ENCODE measurements at regions not wholly inside any gene's neighbourhood (a gene's known extent, or its start where the extent isn't known, plus 50 kb on each side); places are given as distances from the start of the nearest gene placed in this dataset.

DNA sequence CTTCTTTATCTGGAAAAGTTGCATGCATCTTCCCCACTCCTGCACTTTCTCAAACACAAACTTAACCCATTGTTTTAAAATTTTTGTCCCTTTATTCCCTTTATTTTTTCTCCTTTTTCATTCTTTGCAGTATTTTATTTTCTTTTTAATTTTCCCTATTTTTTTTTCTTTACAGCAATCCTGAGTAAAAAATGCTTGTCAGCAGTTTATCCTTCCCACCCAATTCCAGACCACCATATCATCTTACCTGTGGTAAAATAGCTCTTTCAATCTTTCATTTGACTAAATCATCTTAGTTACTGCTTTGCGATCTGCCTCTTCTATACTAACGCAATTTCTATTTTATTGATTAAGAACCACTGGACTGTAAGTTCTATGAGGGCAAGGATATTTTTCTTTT lies 450.5 kb downstream of the KLHL4 start:
- TF ChIP-seq ZFYVE20 (CRISPR knock-in tag; IDR thresholded peaks at IDR 0.05; ENCODE audit: borderline replicate concordance, low read depth) (no peak), EZH2 (conservative IDR thresholded peaks at IDR 0.05; ENCODE audit: low read depth, low read length) (no peak), ZZZ3 (CRISPR knock-in tag; IDR thresholded peaks at IDR 0.05; ENCODE audit: borderline replicate concordance) (no peak), NFYC (CRISPR knock-in tag; IDR thresholded peaks at IDR 0.05) (no peak), STAT5B (CRISPR knock-in tag; IDR thresholded peaks at IDR 0.05) (no peak)
- TF ChIP-seq, protein P1, sequence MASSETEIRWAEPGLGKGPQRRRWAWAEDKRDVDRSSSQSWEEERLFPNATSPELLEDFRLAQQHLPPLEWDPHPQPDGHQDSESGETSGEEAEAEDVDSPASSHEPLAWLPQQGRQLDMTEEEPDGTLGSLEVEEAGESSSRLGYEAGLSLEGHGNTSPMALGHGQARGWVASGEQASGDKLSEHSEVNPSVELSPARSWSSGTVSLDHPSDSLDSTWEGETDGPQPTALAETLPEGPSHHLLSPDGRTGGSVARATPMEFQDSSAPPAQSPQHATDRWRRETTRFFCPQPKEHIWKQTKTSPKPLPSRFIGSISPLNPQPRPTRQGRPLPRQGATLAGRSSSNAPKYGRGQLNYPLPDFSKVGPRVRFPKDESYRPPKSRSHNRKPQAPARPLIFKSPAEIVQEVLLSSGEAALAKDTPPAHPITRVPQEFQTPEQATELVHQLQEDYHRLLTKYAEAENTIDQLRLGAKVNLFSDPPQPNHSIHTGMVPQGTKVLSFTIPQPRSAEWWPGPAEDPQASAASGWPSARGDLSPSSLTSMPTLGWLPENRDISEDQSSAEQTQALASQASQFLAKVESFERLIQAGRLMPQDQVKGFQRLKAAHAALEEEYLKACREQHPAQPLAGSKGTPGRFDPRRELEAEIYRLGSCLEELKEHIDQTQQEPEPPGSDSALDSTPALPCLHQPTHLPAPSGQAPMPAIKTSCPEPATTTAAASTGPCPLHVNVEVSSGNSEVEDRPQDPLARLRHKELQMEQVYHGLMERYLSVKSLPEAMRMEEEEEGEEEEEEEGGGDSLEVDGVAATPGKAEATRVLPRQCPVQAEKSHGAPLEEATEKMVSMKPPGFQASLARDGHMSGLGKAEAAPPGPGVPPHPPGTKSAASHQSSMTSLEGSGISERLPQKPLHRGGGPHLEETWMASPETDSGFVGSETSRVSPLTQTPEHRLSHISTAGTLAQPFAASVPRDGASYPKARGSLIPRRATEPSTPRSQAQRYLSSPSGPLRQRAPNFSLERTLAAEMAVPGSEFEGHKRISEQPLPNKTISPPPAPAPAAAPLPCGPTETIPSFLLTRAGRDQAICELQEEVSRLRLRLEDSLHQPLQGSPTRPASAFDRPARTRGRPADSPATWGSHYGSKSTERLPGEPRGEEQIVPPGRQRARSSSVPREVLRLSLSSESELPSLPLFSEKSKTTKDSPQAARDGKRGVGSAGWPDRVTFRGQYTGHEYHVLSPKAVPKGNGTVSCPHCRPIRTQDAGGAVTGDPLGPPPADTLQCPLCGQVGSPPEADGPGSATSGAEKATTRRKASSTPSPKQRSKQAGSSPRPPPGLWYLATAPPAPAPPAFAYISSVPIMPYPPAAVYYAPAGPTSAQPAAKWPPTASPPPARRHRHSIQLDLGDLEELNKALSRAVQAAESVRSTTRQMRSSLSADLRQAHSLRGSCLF (CRISPR knock-in tag; IDR thresholded peaks at IDR 0.05; ENCODE audit: borderline replicate concordance), result no peak
- TF ChIP-seq, protein P2, sequence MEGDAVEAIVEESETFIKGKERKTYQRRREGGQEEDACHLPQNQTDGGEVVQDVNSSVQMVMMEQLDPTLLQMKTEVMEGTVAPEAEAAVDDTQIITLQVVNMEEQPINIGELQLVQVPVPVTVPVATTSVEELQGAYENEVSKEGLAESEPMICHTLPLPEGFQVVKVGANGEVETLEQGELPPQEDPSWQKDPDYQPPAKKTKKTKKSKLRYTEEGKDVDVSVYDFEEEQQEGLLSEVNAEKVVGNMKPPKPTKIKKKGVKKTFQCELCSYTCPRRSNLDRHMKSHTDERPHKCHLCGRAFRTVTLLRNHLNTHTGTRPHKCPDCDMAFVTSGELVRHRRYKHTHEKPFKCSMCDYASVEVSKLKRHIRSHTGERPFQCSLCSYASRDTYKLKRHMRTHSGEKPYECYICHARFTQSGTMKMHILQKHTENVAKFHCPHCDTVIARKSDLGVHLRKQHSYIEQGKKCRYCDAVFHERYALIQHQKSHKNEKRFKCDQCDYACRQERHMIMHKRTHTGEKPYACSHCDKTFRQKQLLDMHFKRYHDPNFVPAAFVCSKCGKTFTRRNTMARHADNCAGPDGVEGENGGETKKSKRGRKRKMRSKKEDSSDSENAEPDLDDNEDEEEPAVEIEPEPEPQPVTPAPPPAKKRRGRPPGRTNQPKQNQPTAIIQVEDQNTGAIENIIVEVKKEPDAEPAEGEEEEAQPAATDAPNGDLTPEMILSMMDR (CRISPR knock-in tag; IDR thresholded peaks at IDR 0.05), result no peak

Measured in HepG2 (cell line).